Skin of body (tissue), 1 donor: ENCODE measurements at regions not wholly inside any gene's neighbourhood (a gene's known extent, or its start where the extent isn't known, plus 50 kb on each side); places are given as distances from the start of the nearest gene placed in this dataset.

ENCODE experiments used
- DNase-seq: peaks from one replicate; lab custom pipeline; 2025; lab: John Stamatoyannopoulos, UW

GRCh38 chr14:85399186-85399585, 130.8 kb upstream of the FLRT2 start:
- DNase-seq, result no peak

DNA sequence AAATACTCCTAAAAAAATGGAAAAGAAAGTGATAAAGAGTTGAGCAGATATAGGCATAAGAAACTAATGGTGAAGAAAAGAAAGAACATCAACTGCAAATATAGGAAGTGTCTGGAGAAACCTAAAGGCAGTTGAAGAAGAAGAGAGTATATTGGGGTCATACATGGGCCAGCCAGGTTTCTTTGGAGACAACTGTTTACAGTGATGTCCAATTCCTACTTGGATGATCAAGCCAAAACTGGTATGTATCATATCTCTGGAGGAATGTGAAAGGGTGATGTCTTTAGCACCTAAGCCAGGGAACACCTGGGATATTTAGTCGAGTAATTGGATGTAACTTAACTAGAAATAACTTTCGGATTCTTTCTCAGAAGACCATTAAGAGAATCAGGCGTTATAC, 129.3 kb upstream of the FLRT2 start:
- DNase-seq, result no peak

GRCh38 chr14:85401384-85401783, 128.6 kb upstream of the FLRT2 start:
- peak; percentile 43 for DNase-seq

GRCh38 chr14:85402569-85403162, 127.3 kb upstream of the FLRT2 start:
- no peak for DNase-seq

- DNase-seq, result no peak
These were observed 120.3 kb upstream of the FLRT2 start for GRCh38 chr14:85409481-85410210.

DNA sequence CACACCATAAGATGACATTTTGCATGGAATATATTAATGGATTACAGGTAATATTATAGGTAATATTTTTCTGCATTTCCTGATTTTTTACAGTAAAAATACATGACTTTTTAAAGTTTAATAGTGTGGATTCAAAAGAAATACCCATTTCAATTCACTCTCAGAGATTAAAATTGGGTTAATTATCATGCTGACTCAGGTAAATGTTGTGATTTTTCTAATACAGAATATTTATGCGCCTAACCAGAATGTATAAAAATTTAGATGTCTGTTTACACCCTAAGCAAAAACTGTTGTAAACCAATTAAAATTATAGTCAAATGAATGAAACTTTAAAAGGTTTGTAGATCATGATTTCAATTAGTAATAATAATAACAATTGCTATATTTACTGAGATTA, 117.2 kb upstream of the FLRT2 start:
- DNase-seq, result no peak

DNA sequence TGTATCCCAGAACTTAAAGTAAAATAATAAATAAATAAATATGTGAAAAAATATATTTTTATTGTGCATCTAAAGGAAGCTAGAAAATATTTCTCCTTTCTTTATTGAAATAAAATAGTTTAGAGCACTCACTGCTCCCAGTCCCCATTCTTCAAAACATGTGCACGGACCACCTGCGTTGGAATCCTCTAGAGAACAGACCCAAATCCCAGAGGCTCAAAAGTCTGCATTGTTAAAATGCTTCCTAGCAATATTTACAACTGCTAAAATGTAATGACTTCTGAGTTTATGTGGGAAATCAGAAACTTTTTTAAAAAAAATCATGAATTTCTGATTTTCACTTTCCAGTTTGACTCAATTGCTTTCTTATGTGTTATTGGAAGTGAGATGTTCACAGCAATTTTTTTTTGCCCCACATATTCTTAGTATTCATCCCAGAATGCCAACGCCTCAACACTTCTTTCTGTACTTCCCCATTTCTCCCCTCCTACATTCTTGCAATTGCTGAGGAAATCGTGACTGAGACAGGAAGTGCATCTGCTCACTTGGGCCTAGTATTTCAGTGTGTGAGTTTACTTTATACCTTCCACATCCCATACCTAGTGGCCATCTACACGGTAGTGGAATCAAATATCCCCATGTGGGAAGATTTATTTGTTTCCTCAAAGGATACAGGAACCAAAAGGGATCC, 116.0 kb upstream of the FLRT2 start:
- DNase-seq, result no peak

DNA sequence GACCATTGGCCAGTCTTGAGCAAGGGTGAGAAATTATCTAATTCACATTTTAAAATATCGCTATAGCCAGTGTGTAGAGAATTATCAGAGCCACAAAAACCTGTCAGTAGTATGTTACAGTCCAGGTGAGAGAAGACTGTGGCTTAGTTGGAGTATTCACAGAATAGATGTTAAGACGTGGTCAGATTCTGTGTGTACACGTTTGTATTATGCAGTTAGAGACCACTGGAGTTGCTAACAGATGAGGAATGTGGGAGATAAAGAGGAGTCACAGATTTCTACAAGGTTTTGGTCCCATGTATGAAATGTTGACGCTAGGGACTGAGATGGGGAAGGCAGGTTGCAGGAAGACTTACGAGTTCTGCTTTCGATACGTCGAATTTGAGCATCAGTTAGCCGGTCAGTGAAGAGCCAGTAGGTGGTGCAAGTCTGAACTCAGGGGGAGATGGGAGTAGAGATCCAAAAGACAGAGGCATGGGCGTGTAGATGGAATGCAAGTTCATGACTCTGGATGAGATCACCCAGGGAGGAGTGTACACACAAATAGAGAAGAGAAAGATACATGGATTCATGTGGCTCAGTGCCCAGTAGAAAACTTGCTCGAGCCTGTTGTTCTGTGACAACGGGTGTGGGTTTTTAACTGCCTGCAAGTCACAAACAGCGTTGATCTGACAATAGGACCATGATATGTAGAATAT, 114.8 kb upstream of the FLRT2 start:
- DNase-seq, result peak; percentile 82

DNA sequence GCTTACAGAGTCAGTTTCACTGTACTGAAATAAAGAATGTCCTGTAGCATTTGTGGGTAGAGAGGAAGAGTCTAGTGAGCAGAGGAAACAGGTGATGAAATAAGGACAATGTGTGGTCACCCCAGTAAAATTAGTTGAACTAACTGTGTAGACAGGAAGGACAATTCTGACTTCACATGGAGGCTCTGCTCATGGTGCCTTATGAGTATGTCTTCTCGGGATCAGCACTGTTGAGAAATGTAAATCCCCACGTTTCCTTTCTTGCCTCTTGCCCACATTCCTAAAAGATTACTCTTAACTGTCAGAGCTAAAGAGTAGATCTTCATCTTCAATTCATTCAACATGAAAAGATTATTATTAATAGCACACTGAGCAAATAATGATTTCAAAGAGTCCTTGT, 113.2 kb upstream of the FLRT2 start:
- no peak for DNase-seq

GRCh38 chr14:85417396-85417795, 112.5 kb upstream of the FLRT2 start:
- no peak for DNase-seq

DNA sequence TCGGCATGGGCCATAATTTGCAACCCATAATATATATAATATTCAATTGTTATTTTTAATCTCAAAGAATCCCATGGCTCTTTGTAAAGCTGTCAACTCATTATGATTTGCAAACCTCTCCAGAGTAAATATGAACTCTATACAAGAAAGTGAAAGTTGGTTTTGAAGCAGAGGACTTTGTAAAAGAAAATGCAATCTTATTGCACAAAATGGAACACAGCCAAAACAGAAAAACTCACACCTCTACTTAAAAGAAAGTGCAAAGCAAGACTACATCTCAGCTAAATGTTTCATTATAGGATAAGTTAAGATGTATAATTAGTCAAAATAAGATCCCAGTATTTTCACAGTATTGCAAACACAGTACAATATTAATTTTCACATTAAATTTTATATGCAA, 111.2 kb upstream of the FLRT2 start:
- DNase-seq, result no peak

- no peak for DNase-seq
These were observed 109.7 kb upstream of the FLRT2 start for GRCh38 chr14:85420278-85420677.

DNA sequence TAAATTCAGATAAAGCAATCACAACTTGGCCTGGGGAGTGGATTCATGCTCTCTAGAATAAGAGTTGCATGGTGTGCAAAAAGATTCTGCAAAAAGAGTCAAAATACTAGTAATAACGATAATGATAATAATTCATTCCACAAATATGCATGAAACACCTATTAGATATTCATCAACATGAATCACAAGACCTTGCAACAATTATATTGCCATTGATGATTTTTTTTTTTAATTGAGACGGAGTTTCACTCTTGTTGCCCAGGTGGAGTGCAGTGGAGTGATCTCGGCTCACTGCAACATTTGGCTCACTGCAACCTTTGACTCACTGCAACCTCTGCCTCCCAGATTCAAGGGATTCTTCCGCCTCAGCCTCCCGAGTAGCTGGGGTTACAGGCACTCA, 109.2 kb upstream of the FLRT2 start:
- no peak for DNase-seq

- DNase-seq, result no peak
These were observed 108.6 kb upstream of the FLRT2 start for GRCh38 chr14:85421186-85421877.

DNA sequence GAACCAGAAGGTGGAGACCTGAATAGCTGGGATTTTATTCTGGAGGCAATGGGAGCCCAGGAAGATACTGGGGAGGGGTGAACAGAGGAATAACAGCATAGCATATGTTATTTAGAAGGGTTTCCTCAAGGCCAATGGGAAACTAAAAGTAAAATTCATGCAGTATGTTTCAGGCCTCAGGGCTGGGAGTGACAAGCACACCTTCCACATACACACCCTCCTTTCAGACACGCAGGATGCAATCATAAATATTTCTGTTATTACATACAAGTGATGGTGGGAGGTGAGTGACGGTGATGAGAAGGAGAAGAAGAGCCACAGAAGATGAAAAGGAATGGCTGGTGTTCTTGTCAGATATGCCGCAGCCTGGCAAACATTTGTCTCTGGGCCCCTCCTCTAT, 106.1 kb upstream of the FLRT2 start:
- DNase-seq, result no peak

- DNase-seq, result no peak
These were observed 104.4 kb upstream of the FLRT2 start for GRCh38 chr14:85425507-85425906.

DNA sequence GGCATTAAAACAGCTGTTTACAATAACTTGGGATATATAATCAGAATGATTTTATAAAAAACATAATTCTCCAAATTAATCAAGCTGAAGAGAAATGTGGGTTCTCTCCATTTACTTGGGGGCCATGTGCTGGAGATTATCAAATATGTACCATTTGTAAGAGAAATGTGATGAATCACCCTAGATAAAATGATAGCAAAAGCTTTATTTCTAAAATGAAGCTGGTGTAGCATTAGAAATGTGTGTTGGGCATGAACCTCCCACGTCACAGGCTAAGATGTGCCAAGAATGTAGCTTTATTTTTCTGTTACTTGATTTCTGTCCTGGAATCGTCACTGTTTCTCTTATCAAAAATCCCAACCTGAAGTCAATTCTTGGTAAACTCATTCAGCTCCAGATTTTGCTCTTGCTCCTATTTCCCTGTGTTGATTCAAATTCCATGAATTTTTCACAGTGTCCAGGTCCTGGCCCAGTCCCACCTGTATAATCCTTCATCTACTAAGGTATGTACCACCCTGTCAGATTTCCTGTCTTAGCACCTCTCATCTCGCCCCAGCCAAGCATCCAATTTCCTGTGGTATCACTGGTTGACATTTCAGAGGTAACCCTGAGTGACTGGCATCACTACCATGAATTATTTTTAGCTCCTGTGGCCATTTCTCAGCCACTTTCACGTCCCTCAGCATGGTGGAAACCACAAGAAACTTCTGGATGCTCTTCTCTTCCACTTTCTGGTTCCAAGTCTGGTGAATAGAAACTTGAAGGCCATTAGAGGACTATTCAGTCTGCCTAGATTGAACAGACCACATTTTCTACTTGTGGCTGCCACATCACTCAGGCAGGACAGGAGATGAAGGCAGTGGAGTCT, 103.6 kb upstream of the FLRT2 start:
- DNase-seq, result no peak

DNA sequence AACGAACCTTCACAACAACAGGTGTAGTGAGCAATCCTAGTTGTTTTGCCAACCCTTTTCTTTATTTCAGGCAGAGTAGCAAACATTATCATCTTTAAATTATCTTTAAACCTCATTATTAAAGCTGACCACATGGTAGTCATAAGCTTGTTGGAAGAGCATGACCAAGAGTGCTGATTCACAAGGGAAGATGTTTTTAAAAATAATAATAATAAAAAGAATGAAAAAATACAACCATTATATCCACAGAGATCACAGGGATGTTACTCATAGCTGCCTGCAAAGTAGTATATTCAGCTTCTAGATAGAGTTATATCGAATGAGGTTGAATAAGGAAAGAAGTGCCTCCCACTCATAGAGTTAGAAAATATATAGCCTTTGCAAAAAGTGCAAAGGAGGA, 101.0 kb upstream of the FLRT2 start:
- DNase-seq, result no peak

GRCh38 chr14:85437148-85437547, 92.8 kb upstream of the FLRT2 start:
- DNase-seq, result no peak

DNA sequence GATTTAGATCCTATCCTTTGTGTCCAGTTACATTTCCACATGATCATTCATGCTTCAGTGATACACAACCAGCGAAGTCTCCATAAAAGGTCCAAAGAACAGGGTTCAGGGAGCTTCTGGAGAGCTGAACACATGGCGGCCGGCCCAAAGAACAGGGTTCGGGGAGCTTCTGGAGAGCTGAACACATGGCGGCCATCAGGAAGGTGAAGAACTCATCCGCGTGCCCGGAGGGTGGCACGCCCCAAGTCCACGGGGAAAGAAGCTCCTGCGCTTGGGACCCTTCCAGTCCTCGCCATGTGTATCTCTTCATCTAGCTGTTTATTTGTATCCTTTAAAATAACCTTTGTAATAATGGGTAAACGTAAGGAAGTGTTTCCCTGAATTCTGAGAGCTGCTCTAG, 91.9 kb upstream of the FLRT2 start:
- no peak for DNase-seq

- DNase-seq, result peak; percentile 70
These were observed 91.4 kb upstream of the FLRT2 start for GRCh38 chr14:85438481-85438942.
